NT2/D1 (cell line): ENCODE measurements at regions not wholly inside any gene's neighbourhood (a gene's known extent, or its start where the extent isn't known, plus 50 kb on each side); places are given as distances from the start of the nearest gene placed in this dataset.

Experiments used
- SUZ12 ChIP-seq: IDR thresholded peaks from 2 replicates; pipeline ENCODE4 v1.6.1; 2011; ENCODE audit not compliant: insufficient read length, insufficient read depth; ENCODE audit errors: extremely low read depth
- ZNF274 ChIP-seq: IDR thresholded peaks from 2 replicates; pipeline ENCODE4 v1.6.1; 2011; ENCODE audit warnings: mild to moderate bottlenecking, low read depth, low read length

GRCh38 chr1:195458365-195458764, 1149.9 kb downstream of the KCNT2 start:
- TF ChIP-seq ZNF274, result no peak
- no peak for TF ChIP-seq SUZ12
